ENCODE measurements at regions not wholly inside any gene's neighbourhood (a gene's known extent, or its start where the extent isn't known, plus 50 kb on each side); places are given as distances from the start of the nearest gene placed in this dataset.

DNA sequence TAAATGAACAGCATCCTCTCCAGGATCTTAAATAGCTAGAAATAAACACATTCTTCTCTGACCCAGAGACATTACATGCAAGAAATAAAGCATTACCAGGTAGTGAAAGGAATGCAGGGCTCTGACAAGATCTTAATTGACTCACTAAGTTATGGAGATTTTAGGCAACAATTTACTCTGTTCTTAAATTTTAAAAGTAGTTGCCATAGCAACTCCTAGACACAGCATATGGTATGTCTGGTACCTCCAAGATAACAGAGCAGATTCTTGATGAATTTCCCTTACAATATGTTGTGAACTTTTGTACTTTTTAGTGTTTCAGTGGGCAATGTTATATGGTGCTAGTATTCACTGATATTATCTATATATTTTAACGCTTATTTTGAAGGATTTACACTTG lies 76.7 kb upstream of the G2E3 start:
- TF ChIP-seq, protein P1, sequence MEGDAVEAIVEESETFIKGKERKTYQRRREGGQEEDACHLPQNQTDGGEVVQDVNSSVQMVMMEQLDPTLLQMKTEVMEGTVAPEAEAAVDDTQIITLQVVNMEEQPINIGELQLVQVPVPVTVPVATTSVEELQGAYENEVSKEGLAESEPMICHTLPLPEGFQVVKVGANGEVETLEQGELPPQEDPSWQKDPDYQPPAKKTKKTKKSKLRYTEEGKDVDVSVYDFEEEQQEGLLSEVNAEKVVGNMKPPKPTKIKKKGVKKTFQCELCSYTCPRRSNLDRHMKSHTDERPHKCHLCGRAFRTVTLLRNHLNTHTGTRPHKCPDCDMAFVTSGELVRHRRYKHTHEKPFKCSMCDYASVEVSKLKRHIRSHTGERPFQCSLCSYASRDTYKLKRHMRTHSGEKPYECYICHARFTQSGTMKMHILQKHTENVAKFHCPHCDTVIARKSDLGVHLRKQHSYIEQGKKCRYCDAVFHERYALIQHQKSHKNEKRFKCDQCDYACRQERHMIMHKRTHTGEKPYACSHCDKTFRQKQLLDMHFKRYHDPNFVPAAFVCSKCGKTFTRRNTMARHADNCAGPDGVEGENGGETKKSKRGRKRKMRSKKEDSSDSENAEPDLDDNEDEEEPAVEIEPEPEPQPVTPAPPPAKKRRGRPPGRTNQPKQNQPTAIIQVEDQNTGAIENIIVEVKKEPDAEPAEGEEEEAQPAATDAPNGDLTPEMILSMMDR (IDR thresholded peaks at IDR 0.05): no peak
- Mint-ChIP-seq H3K27ac (ENCODE audit: unreplicated experiment) (no peak overlapping the region), H3K4me1 (ENCODE audit: low read depth) (no peaks in the 10 kb centered on the region), H3K36me3 (ENCODE audit: low read depth) (no peaks in the 10 kb centered on the region), H3K4me3 (ENCODE audit: unreplicated experiment) (no peak overlapping the region), H3K9me3 (ENCODE audit: low read depth) (no peaks in the 10 kb centered on the region), H3K27me3 (ENCODE audit: low read depth) (peaks cover 3% of the 10 kb centered on the region)
- DNase-seq (ENCODE audit: low spot score): no peak

DNA sequence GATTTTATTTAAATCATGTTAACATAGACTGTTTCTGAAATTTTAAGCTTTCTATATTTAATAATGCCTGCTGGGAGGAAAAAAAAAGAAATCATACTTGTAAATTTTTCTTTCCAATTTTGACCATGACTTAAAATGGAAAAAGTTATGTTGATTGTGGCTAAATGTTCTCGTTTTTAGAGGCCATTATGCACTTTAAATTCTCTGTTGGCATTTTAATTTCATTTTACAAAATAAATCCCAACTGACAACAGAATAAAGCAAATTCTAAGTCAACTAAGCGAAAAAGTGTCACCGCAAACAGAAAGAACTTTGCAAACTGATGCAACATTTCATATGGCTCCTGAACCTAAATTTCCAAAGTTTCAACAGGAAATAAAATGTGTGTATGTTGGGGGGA lies 74.8 kb upstream of the G2E3 start:
- Mint-ChIP-seq H3K27ac (ENCODE audit: unreplicated experiment) (no peak overlapping the region), H3K36me3 (ENCODE audit: low read depth) (no peaks in the 10 kb centered on the region), H3K27me3 (ENCODE audit: low read depth) (peaks cover 3% of the 10 kb centered on the region), H3K9me3 (ENCODE audit: low read depth) (peaks cover 3% of the 10 kb centered on the region), H3K4me1 (ENCODE audit: low read depth) (no peaks in the 10 kb centered on the region), H3K4me3 (ENCODE audit: unreplicated experiment) (no peak overlapping the region)
- DNase-seq (ENCODE audit: low spot score): no peak
- TF ChIP-seq, protein P1 (IDR thresholded peaks at IDR 0.05): no peak

DNA sequence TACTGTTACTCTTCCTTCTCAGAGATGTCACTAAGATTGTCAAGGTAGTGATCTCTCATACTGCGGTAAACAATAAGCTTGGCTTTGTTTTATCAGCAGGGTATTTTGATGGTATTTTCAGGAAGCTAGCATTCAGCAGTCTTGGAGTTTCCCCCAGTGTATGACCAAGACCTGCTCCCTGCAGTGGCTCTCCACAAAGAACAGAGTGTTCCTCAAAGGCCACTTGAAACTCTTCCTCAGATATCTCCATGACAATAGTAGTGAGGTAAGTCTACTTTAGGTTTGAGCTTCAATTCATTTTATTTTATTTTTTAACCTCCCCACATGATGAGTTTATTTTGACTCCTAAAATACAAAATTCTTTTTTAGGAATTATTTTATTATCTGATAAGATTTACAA lies 74.0 kb upstream of the G2E3 start:
- no peak for DNase-seq (ENCODE audit: low spot score)
- H3K27me3 Mint-ChIP-seq (ENCODE audit: low read depth): peaks cover 3% of the 10 kb centered on the region
- H3K4me3 Mint-ChIP-seq (ENCODE audit: unreplicated experiment): no peak overlapping the region
- no peaks in the 10 kb centered on the region for H3K4me1 Mint-ChIP-seq (ENCODE audit: low read depth)
- H3K27ac Mint-ChIP-seq (ENCODE audit: unreplicated experiment): no peak overlapping the region
- TF ChIP-seq, protein P1 (IDR thresholded peaks at IDR 0.05): no peak
- H3K36me3 Mint-ChIP-seq (ENCODE audit: low read depth): no peaks in the 10 kb centered on the region
- H3K9me3 Mint-ChIP-seq (ENCODE audit: low read depth): peaks cover 3% of the 10 kb centered on the region

DNA sequence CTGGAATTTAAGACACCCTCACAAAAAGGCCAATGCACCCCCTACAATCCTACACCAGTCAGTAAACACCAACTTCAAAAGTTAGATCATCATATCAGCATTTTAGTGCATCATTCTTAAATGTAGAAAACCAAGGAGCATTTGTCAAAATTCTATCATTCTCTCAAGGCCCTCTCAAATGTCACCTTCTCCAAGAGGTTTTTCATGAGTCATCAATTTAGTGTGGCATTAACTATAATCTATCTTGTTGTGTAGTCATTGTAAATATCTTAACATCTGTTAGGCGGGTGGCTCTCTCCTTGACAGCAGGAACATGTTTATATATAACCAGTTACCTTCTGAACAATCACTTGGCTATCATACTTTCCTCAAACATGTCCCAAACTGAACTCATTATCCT lies 62.1 kb upstream of the G2E3 start:
- no peaks in the 10 kb centered on the region for H3K36me3 Mint-ChIP-seq (ENCODE audit: low read depth)
- H3K4me1 Mint-ChIP-seq (ENCODE audit: low read depth): no peaks in the 10 kb centered on the region
- DNase-seq (ENCODE audit: low spot score): no peak
- TF ChIP-seq, protein P1 (IDR thresholded peaks at IDR 0.05): no peak
- H3K4me3 Mint-ChIP-seq (ENCODE audit: unreplicated experiment): no peak overlapping the region
- no peak overlapping the region for H3K27ac Mint-ChIP-seq (ENCODE audit: unreplicated experiment)
- H3K27me3 Mint-ChIP-seq (ENCODE audit: low read depth): peaks cover 23% of the 10 kb centered on the region
- no peaks in the 10 kb centered on the region for H3K9me3 Mint-ChIP-seq (ENCODE audit: low read depth)

DNA sequence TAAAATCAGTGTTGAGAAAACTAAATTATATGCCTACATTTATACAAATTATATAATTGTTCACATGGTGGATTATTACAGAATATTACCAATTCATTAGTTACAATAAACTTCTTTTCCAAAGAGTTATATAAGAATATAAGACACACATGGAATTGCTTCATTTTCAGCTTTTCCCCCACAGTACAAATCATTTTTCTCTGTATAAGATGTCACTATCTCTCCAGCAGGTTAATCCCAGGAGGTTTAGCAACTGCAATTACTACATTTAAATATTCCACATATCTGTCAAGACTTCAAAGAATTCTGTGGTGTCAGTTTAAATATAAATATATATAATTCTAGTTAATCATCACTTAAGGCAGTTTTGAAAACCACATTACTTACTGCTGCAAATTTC lies 59.6 kb upstream of the G2E3 start:
- H3K27ac Mint-ChIP-seq (ENCODE audit: unreplicated experiment): no peak overlapping the region

More for the DNA sequence above, 59.6 kb upstream of the G2E3 start:
- H3K9me3 Mint-ChIP-seq (ENCODE audit: low read depth): no peaks in the 10 kb centered on the region
- H3K4me1 Mint-ChIP-seq (ENCODE audit: low read depth): no peaks in the 10 kb centered on the region
- no peak for DNase-seq (ENCODE audit: low spot score)
- no peaks in the 10 kb centered on the region for H3K36me3 Mint-ChIP-seq (ENCODE audit: low read depth)
- TF ChIP-seq, protein P1 (IDR thresholded peaks at IDR 0.05): no peak
- H3K27me3 Mint-ChIP-seq (ENCODE audit: low read depth): peaks cover 20% of the 10 kb centered on the region
- H3K4me3 Mint-ChIP-seq (ENCODE audit: unreplicated experiment): no peak overlapping the region
